Left lobe of liver (tissue), 2 donors: ENCODE measurements at regions not wholly inside any gene's neighbourhood (a gene's known extent, or its start where the extent isn't known, plus 50 kb on each side); places are given as distances from the start of the nearest gene placed in this dataset.
"Not testable (repeated sequence)": the region's sequence is repeated elsewhere in the genome, so short reads cannot be mapped to it uniquely, and the experiment has no call there.

Source experiments
- ATAC-seq: fragments of 200-7000 bp; cut with Tn5 transposase; one replicate; pipeline ENCODE4 v1.9.1; 2020; ENCODE audit warnings: mild to moderate bottlenecking, moderate library complexity
- DNase-seq: peaks from one replicate; pipeline ENCODE4 v3.0.0-alpha.2; 2020; ENCODE audit warnings: low spot score
- donor health status: DM: no; HTN: no; CAD: no; lungs with moderate emphysema.
- donor health status: DM: no; HTN: yes; CAD: no.

- DNase-seq (no peak), ATAC-seq (no peak)
These were observed 814.3 kb upstream of the CDH10 start for GRCh38 chr5:25459082-25459481.

GRCh38 chr5:25458628-25459027, 813.9 kb upstream of the CDH10 start:
- ATAC-seq: no peak
- no peak for DNase-seq

DNA sequence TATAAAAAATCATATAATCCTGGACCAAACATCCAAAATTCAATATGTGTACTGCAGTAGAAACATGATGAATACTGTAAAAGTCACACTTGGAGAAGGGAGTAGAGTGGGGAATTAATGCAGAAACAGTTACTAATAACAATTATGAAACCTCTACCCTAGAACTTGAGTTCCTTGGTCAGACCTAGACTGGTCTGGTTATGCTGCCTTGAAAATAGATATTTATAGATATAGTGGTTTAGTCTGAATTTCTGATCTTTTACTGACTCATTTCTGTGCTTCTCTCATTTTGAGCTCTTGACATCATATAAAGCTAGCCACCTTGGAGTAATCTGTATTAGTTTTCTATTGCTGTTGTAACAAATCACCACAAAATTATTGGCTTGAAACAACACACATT, 808.7 kb upstream of the CDH10 start:
- no peak for ATAC-seq
- DNase-seq: no peak

- ATAC-seq (no peak), DNase-seq (no peak)
These were observed 806.5 kb upstream of the CDH10 start for GRCh38 chr5:25451294-25451693.

DNA sequence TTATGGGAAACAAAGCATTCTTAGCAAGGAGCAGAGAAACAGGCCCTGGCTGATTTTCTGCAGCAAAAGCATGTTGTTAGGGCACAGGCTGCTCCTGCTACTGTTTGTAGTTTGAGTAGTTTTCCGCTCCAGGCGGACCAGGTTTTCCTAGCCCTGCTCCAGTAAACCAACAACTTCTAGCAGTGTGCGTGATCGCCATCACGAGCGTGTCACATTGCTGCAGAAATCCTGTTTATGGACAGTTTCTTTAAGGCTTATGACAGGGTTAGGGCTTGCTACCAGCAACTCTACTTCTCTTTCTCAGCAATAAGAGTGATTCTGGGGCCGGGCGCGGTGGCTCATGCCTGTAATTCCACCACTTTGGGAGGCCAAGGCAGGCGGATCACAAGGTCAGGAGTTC, 803.9 kb upstream of the CDH10 start:
- DNase-seq (no peak), ATAC-seq (no peak)

DNA sequence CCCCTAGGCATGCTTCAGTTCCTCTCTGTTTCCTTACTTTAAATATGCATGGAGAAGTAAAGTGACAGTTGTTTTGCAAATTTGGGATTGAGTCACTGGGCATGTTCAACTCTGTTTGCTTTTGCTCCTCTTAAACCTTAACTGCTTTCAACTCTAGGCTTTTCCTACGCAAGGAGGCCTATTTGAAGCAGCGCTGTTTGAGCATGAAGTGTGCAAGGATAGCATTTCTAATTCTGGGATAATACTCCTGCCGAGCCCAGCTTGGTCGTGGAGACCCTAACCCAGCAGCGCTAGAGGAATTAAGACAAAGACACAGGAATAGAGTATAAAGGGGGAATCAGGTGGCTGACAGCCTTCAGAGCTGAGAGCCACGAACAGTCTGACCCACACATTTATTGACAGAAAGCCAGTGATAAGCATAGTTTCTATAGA, 803.4 kb upstream of the CDH10 start:
- ATAC-seq (no peak), DNase-seq (no peak)

GRCh38 chr5:25446061-25446420, 801.3 kb upstream of the CDH10 start:
- ATAC-seq, DNase-seq: not testable (repeated sequence)

GRCh38 chr5:25445381-25446060, 800.7 kb upstream of the CDH10 start:
- not testable (repeated sequence) for DNase-seq, ATAC-seq

- no peak for ATAC-seq
- no peak for DNase-seq
These were observed 799.9 kb upstream of the CDH10 start for GRCh38 chr5:25444697-25445096.

GRCh38 chr5:25441810-25442209, 797.0 kb upstream of the CDH10 start:
- DNase-seq: no peak
- ATAC-seq: no peak

DNA sequence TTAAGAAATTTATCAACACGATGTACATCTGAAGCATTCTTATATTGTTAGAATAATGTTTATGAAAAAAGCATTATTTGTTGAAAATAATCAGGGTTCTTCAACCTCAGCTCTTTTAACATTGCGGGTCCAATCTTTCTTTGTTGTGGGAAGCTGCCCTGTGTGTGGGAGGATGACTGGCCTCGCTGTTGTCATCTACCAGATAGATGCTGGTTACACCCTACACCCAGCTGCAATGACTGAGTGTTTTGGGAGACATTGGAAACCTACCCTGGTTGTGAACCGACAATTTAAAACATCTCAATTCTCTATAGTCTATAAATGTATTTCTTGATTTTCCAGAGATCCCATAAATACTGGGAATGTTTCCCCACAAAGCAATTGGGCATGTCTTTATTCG, 794.2 kb upstream of the CDH10 start:
- ATAC-seq (no peak), DNase-seq (no peak)

GRCh38 chr5:25438375-25438774, 793.6 kb upstream of the CDH10 start:
- not testable (repeated sequence) for DNase-seq, ATAC-seq

- ATAC-seq: no peak
These were observed 791.7 kb upstream of the CDH10 start for GRCh38 chr5:25436452-25436851.

DNA sequence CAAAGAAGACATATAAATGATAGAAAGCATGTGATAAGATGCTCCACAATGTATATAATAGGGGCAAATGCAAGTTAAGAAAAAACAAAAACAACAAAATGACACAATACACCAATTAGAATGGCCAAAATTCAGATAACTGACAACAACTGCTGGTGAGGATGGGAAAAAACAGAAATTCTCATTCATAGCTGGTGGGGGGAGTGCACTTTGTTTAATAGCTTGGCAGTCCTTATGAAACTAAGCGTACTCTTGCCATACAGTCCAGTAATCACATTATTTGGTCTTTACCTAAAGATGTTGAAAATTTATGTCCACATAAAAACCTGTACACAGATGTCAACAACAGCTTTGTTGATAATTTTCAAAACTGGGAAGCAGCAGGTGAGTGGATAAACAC, 791.1 kb upstream of the CDH10 start:
- ATAC-seq: no peak
- no peak for DNase-seq

More at GRCh38 chr5:25436452-25436851, 791.7 kb upstream of the CDH10 start:
- DNase-seq: no peak

GRCh38 chr5:25427240-25427639, 782.5 kb upstream of the CDH10 start:
- ATAC-seq (no peak), DNase-seq (no peak)

GRCh38 chr5:25423271-25423670, 778.5 kb upstream of the CDH10 start:
- ATAC-seq (no peak), DNase-seq (no peak)

GRCh38 chr5:25419684-25420083, 774.9 kb upstream of the CDH10 start:
- DNase-seq: no peak
- no peak for ATAC-seq

GRCh38 chr5:25418978-25419377, 774.2 kb upstream of the CDH10 start:
- ATAC-seq (no peak), DNase-seq (no peak)

GRCh38 chr5:25418319-25418859, 773.6 kb upstream of the CDH10 start:
- no peak for ATAC-seq
- no peak for DNase-seq

DNA sequence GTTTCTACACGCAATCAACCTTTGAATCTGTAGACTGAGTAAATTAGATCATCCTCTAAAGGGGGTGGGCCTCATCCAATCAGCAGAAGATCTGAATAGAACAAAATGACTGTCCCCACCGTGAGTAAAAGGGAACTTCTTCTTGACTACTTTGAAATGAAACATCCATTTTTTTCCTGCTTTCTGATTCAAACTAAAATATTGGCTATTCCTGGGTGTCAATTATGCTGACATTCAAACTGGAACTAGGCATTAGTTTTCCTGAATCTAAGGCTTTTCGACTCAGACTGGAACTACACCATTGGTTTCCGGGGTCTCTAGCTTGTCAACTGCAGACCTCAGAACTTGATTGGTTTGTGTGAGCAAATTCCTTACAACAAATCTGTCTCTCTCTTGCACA, 772.2 kb upstream of the CDH10 start:
- ATAC-seq (no peak), DNase-seq (no peak)

- ATAC-seq (no peak), DNase-seq (no peak)
These were observed 771.2 kb upstream of the CDH10 start for GRCh38 chr5:25415970-25416369.

GRCh38 chr5:25414742-25415141, 770.0 kb upstream of the CDH10 start:
- ATAC-seq: no peak

DNA sequence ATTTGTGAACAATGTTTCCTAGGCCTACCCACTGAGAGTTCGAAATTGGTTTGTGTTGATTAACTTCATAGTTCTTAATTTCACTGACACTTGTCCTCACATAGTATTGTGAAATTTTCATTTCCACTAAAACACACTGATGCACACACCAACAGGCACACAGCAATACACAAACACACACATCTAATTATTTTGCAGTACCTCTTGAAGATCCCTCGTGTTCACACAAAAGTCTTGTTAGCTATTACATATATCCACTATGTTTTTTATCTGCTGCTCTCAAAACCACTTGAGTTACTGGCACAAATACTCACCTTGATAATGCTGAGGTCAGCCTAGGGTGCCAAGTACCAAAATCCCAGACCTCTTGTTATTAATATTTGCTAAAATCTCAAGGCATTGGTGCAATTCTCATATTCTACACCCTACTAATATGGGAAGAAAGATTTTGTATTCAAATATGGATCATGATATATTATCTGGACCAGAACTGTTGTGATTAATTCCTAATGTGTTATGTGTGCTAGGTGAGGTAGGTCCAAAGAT, 767.4 kb upstream of the CDH10 start:
- DNase-seq (no peak), ATAC-seq (no peak)

More at GRCh38 chr5:25414742-25415141, 770.0 kb upstream of the CDH10 start:
- no peak for DNase-seq
